Lung (tissue), 12 donors: ENCODE measurements at regions not wholly inside any gene's neighbourhood (a gene's known extent, or its start where the extent isn't known, plus 50 kb on each side); places are given as distances from the start of the nearest gene placed in this dataset. TPM values are rescaled to one million over a fixed set of nuclear protein-coding genes. Genes with fewer than 3 reads are reported as not detected.

Source experiments
- ATAC-seq: fragments of 200-7000 bp; cut with Tn5 transposase; one replicate; pipeline ENCODE4 v1.9.1; 2020; ENCODE audit warnings: moderate number of reproducible peaks; ENCODE audit not compliant: insufficient read depth, low FRiP score
- DNase-seq, 3 donors: peaks; one replicate each; pipeline ENCODE4 v3.0.0-alpha.2; 2013 to 2017
- H3K27ac ChIP-seq, 2 donors: one replicate each; pipeline ENCODE4 v1.5.1; 2013; ENCODE audit warnings: mild to moderate bottlenecking in 2 of 2, moderate library complexity in 2 of 2, control low read depth in 1 of 2, inconsistent platforms in 1 of 2, low read depth in 1 of 2, low read length in 1 of 2
- H3K27me3 ChIP-seq, 3 donors: one replicate each; pipeline ENCODE4 v1.5.1; 2013; ENCODE audit warnings: low read length in 2 of 3; ENCODE audit not compliant: control insufficient read depth in 3 of 3, insufficient read depth in 3 of 3
- H3K36me3 ChIP-seq, 4 donors: one replicate each; pipeline ENCODE4 v1.5.1; 2013; ENCODE audit warnings: low read length in 4 of 4, mild to moderate bottlenecking in 1 of 4, moderate library complexity in 1 of 4; ENCODE audit not compliant: control insufficient read depth in 4 of 4, insufficient read depth in 4 of 4
- H3K4me1 ChIP-seq, 5 donors: one replicate each; pipeline ENCODE4 v1.5.1; 2013; ENCODE audit warnings: low read length in 5 of 5, mild to moderate bottlenecking in 2 of 5, moderate library complexity in 1 of 5; ENCODE audit not compliant: control insufficient read depth in 5 of 5, insufficient read depth in 5 of 5
- H3K4me3 ChIP-seq: one replicate; pipeline ENCODE4 v1.5.1; 2013; ENCODE audit warnings: mild to moderate bottlenecking, control low read depth, moderate library complexity
- H3K9ac ChIP-seq, 2 donors: one replicate each; pipeline ENCODE4 v1.5.1; 2013; ENCODE audit warnings: low read length in 2 of 2, control low read depth in 1 of 2; ENCODE audit not compliant: insufficient read depth in 1 of 2
- H3K9me3 ChIP-seq, 4 donors: one replicate each; pipeline ENCODE4 v1.5.1; 2013; ENCODE audit warnings: low read length in 3 of 4, mild to moderate bottlenecking in 1 of 4, moderate library complexity in 1 of 4; ENCODE audit not compliant: control insufficient read depth in 4 of 4, insufficient read depth in 3 of 4
- WGBS, 2 donors: extraction: QIAGEN DNeasy Blood & Tissue Kit; methylation state at CpG; one replicate each; pipeline ENCODE4 v1.1.7; 2013; 5-methylcytosine and 5-hydroxymethylcytosine counted together
- small RNA-seq: library from RNA; depleted of rRNA; stranded (forward); fragments of <200 nt; gene quantifications from one replicate; pipeline ENCODE3, GENCODE V24; 2014; ENCODE audit warnings: low replicate concordance
- TF ChIP-seq, protein P1 (sequence below): IDR thresholded peaks from 2 replicates; pipeline ENCODE4 v1.5.1; 2012; ENCODE audit warnings: mild to moderate bottlenecking; ENCODE audit errors: control extremely low read depth, extremely low read depth
- donor health status: control.
- donor health status: control.
- donor health status: Bipolar disorder and iron deficiency.
- donor health status: healthy.
- donor health status: DM: yes; HTN: yes; CAD: no.

DNA sequence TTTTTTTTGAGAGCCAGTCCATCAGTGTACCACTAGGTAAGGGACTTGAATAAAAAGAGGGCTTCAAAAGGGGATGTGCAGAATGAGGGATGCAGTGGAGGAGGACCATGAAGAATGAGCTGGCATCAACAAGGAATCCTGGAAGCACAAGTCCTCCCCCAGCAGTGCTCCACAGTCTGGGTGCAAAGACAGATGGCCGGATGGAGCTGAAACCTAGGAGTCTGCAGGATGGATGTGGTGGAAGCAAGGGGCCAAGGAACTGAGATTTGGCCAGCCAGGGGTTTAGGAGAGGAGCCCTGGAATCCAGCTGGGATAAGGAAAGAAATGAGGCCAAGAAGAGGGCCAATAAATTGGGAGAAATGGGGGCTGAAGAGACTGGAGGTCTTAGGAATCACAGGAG is 51.8 kb upstream of the RAB6C start:
- no peak for DNase-seq
- Histone ChIP-seq H3K27me3 (peaks cover 0 to 3% (median 0%) of the 10 kb centered on the region in 3 donors), H3K36me3 (no peaks in the 10 kb centered on the region), H3K27ac (no peak overlapping the region), H3K4me3 (no peak overlapping the region), H3K9me3 (no peaks in the 10 kb centered on the region), H3K9ac (no peak overlapping the region), H3K4me1 (peaks cover 0 to 3% (median 0%) of the 10 kb centered on the region in 5 donors)
- TF ChIP-seq, protein P1, sequence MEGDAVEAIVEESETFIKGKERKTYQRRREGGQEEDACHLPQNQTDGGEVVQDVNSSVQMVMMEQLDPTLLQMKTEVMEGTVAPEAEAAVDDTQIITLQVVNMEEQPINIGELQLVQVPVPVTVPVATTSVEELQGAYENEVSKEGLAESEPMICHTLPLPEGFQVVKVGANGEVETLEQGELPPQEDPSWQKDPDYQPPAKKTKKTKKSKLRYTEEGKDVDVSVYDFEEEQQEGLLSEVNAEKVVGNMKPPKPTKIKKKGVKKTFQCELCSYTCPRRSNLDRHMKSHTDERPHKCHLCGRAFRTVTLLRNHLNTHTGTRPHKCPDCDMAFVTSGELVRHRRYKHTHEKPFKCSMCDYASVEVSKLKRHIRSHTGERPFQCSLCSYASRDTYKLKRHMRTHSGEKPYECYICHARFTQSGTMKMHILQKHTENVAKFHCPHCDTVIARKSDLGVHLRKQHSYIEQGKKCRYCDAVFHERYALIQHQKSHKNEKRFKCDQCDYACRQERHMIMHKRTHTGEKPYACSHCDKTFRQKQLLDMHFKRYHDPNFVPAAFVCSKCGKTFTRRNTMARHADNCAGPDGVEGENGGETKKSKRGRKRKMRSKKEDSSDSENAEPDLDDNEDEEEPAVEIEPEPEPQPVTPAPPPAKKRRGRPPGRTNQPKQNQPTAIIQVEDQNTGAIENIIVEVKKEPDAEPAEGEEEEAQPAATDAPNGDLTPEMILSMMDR: no peak
- WGBS, 2 donors: 73 to 83% methylated on average over 1 of the region's 1 CpG
- no peak for ATAC-seq

- Histone ChIP-seq H3K4me1 (peaks cover 0 to 3% (median 0%) of the 10 kb centered on the region in 5 donors), H3K27me3 (peaks cover 0 to 4% (median 0%) of the 10 kb centered on the region in 3 donors), H3K36me3 (no peaks in the 10 kb centered on the region), H3K9ac (no peak overlapping the region), H3K27ac (no peak overlapping the region), H3K9me3 (no peaks in the 10 kb centered on the region), H3K4me3 (no peak overlapping the region)
- DNase-seq: no peak
- WGBS, 2 donors: 82 to 84% methylated on average over 13 of the region's 13 CpGs
- TF ChIP-seq, protein P1: no peak
- no peak for ATAC-seq
Measured at GRCh38 chr2:129929321-129930290, 49.9 kb upstream of the RAB6C start.

Small RNAs in the stretch of these regions (small RNA-seq; reads per million reads assigned to genes)
- not detected for gene RNA5SP103
